SK-N-MC (cell line): ENCODE measurements at regions not wholly inside any gene's neighbourhood (a gene's known extent, or its start where the extent isn't known, plus 50 kb on each side); places are given as distances from the start of the nearest gene placed in this dataset.

Experiments used
- DNase-seq: peaks from one replicate; pipeline ENCODE4 v3.0.0-alpha.2; 2011; ENCODE audit warnings: low read depth, low spot score
- H3K27ac ChIP-seq: fragments of 200-600 bp; sonication (generic); 2 replicates; pipeline ENCODE4 v1.5.1; 2016; ENCODE audit warnings: mixed run types
- H3K36me3 ChIP-seq: fragments of 200-600 bp; sonication (generic); 2 replicates; pipeline ENCODE4 v1.6.1; 2017; ENCODE audit warnings: antibody characterized with exemption, low read length, mixed read lengths; ENCODE audit not compliant: insufficient read depth
- H3K4me3 ChIP-seq: fragments of 200-600 bp; sonication (generic); 2 replicates; pipeline ENCODE4 v1.5.1; 2016
- H3K9ac ChIP-seq: fragments of 200-600 bp; sonication (generic); 2 replicates; pipeline ENCODE4 v1.8.0; 2017; ENCODE audit warnings: mixed run types, mixed read lengths; ENCODE audit not compliant: insufficient read length
- H3K9me3 ChIP-seq: fragments of 200-600 bp; sonication (generic); 2 replicates; pipeline ENCODE4 v1.6.1; 2017; ENCODE audit warnings: low read depth, mild to moderate bottlenecking, antibody characterized with exemption, low read length, moderate library complexity, mixed read lengths
- EZH2 ChIP-seq: fragments of 200-600 bp; sonication (generic); IDR thresholded peaks from one replicate; pipeline ENCODE4 v1.6.1; 2017; ENCODE audit warnings: antibody characterized with exemption
- FOXP2 ChIP-seq: optimal IDR thresholded peaks from 2 replicates; pipeline ENCODE3; 2011; ENCODE audit warnings: mild to moderate bottlenecking, moderate library complexity; ENCODE audit not compliant: insufficient read depth; ENCODE audit errors: extremely low read length, control extremely low read depth
- POLR2AphosphoS5 ChIP-seq: IDR thresholded peaks from 2 replicates; pipeline ENCODE4 v1.6.1; 2012; ENCODE audit warnings: mild to moderate bottlenecking, low read depth, low read length, borderline replicate concordance

GRCh38 chr11:81477277-81477676 is 1256.4 kb downstream of the FAM181B start:
- Histone ChIP-seq H3K9ac (no peak overlapping the region), H3K4me3 (no peak overlapping the region), H3K27ac (no peak overlapping the region), H3K9me3 (no peaks in the 10 kb centered on the region), H3K36me3 (no peaks in the 10 kb centered on the region)
- no peak for TF ChIP-seq FOXP2
- TF ChIP-seq POLR2AphosphoS5, result no peak
- TF ChIP-seq EZH2, result no peak
- no peak for DNase-seq

GRCh38 chr11:81476345-81476744 is 1257.3 kb downstream of the FAM181B start:
- TF ChIP-seq EZH2 (no peak), POLR2AphosphoS5 (no peak), FOXP2 (no peak)
- DNase-seq, result no peak
- H3K27ac ChIP-seq, result no peak overlapping the region
- H3K4me3 ChIP-seq, result no peak overlapping the region
- H3K9ac ChIP-seq, result no peak overlapping the region
- H3K36me3 ChIP-seq, result no peaks in the 10 kb centered on the region
- no peaks in the 10 kb centered on the region for H3K9me3 ChIP-seq

GRCh38 chr11:81472646-81473045 is 1261.0 kb downstream of the FAM181B start:
- DNase-seq, result no peak

GRCh38 chr11:81470446-81470845 is 1263.2 kb downstream of the FAM181B start:
- Histone ChIP-seq H3K9ac (no peak overlapping the region), H3K4me3 (no peak overlapping the region), H3K9me3 (no peaks in the 10 kb centered on the region), H3K27ac (no peak overlapping the region), H3K36me3 (no peaks in the 10 kb centered on the region)
- no peak for DNase-seq
- no peak for TF ChIP-seq FOXP2
- TF ChIP-seq EZH2, result no peak
- no peak for TF ChIP-seq POLR2AphosphoS5

More at GRCh38 chr11:81472646-81473045, 1261.0 kb downstream of the FAM181B start:
- Histone ChIP-seq H3K27ac (no peak overlapping the region), H3K4me3 (no peak overlapping the region), H3K36me3 (no peaks in the 10 kb centered on the region), H3K9ac (no peak overlapping the region), H3K9me3 (no peaks in the 10 kb centered on the region)
- no peak for TF ChIP-seq POLR2AphosphoS5
- no peak for TF ChIP-seq FOXP2
- TF ChIP-seq EZH2, result no peak

GRCh38 chr11:81459766-81460306 is 1273.8 kb downstream of the FAM181B start:
- no peak overlapping the region for H3K27ac ChIP-seq
- H3K9ac ChIP-seq, result no peak overlapping the region
- no peaks in the 10 kb centered on the region for H3K36me3 ChIP-seq
- no peak for TF ChIP-seq FOXP2
- TF ChIP-seq EZH2, result no peak
- no peak for TF ChIP-seq POLR2AphosphoS5
- DNase-seq, result no peak
- no peaks in the 10 kb centered on the region for H3K9me3 ChIP-seq
- H3K4me3 ChIP-seq, result no peak overlapping the region

GRCh38 chr11:81449588-81450156 is 1284.0 kb downstream of the FAM181B start:
- Histone ChIP-seq H3K36me3 (no peaks in the 10 kb centered on the region), H3K27ac (no peak overlapping the region), H3K4me3 (no peak overlapping the region), H3K9ac (no peak overlapping the region), H3K9me3 (no peaks in the 10 kb centered on the region)
- TF ChIP-seq POLR2AphosphoS5, result no peak
- no peak for DNase-seq

GRCh38 chr11:81444297-81444696 is 1289.4 kb downstream of the FAM181B start:
- no peak for TF ChIP-seq POLR2AphosphoS5
- H3K27ac ChIP-seq, result no peak overlapping the region
- no peak overlapping the region for H3K9ac ChIP-seq
- H3K36me3 ChIP-seq, result no peaks in the 10 kb centered on the region
- no peaks in the 10 kb centered on the region for H3K9me3 ChIP-seq
- H3K4me3 ChIP-seq, result no peak overlapping the region
- DNase-seq, result no peak

- TF ChIP-seq POLR2AphosphoS5 (no peak), EZH2 (no peak), FOXP2 (no peak)
- no peaks in the 10 kb centered on the region for H3K36me3 ChIP-seq
- H3K4me3 ChIP-seq, result no peak overlapping the region
- H3K9me3 ChIP-seq, result no peaks in the 10 kb centered on the region
- DNase-seq, result no peak
- H3K27ac ChIP-seq, result no peak overlapping the region
- no peak overlapping the region for H3K9ac ChIP-seq
These were observed 1301.3 kb downstream of the FAM181B start for GRCh38 chr11:81432333-81432732.

- no peak for DNase-seq
- TF ChIP-seq POLR2AphosphoS5 (no peak), EZH2 (no peak), FOXP2 (no peak)
- no peaks in the 10 kb centered on the region for H3K36me3 ChIP-seq
- no peak overlapping the region for H3K4me3 ChIP-seq
- H3K9ac ChIP-seq, result no peak overlapping the region
- no peak overlapping the region for H3K27ac ChIP-seq
- H3K9me3 ChIP-seq, result no peaks in the 10 kb centered on the region
These were observed 1308.8 kb downstream of the FAM181B start for GRCh38 chr11:81424822-81425221.
